Sciatic nerve (tissue), 2 donors: ENCODE measurements at regions not wholly inside any gene's neighbourhood (a gene's known extent, or its start where the extent isn't known, plus 50 kb on each side); places are given as distances from the start of the nearest gene placed in this dataset.
A peak's percentile ranks its signal among the peaks of the same experiment; 100 is the strongest.

Source experiments
- ATAC-seq: fragments of 200-7000 bp; cut with Tn5 transposase; one replicate; pipeline ENCODE4 v1.9.1; 2020; ENCODE audit warnings: mild to moderate bottlenecking, moderate library complexity
- DNase-seq: peaks from one replicate; pipeline ENCODE4 v3.0.0-alpha.2; 2020; ENCODE audit warnings: low spot score
- intact Hi-C: fragments of 100-400 bp; cut with DNase I; formaldehyde crosslinking; loops from one replicate; pipeline ENCODE4 v1.14.2; 2022
- donor health status: DM: no; HTN: no; CAD: no.
- donor health status: DM: no; HTN: no; CAD: no.

GRCh38 chr2:12493031-12493513 lies 223.7 kb upstream of the TRIB2 start:
- intact Hi-C loops = no loop called here
- ATAC-seq = no peak
- DNase-seq = no peak

- ATAC-seq (no peak), DNase-seq (no peak)
- intact Hi-C loops = no loop called here
Measured at GRCh38 chr2:12495247-12495868, 221.4 kb upstream of the TRIB2 start.

- intact Hi-C loops = no loop called here
- ATAC-seq (no peak), DNase-seq (no peak)
Measured at GRCh38 chr2:12498286-12498685, 218.4 kb upstream of the TRIB2 start.

- ATAC-seq (peak; percentile 44), DNase-seq (no peak)
- intact Hi-C loops = no loop called here
Measured at GRCh38 chr2:12498704-12499103, 218.0 kb upstream of the TRIB2 start.

- DNase-seq (no peak), ATAC-seq (no peak)
- intact Hi-C loops = no loop called here
Measured at GRCh38 chr2:12500899-12501298, 215.8 kb upstream of the TRIB2 start.

GRCh38 chr2:12501469-12502158 lies 215.1 kb upstream of the TRIB2 start:
- DNase-seq (no peak), ATAC-seq (no peak)
- intact Hi-C loops = no loop called here

- ATAC-seq = no peak
- no peak for DNase-seq
- intact Hi-C loops = no loop called here
Measured at GRCh38 chr2:12502759-12503158, 214.0 kb upstream of the TRIB2 start.

GRCh38 chr2:12504443-12504842 lies 212.3 kb upstream of the TRIB2 start:
- intact Hi-C loops = no loop called here
- ATAC-seq = no peak
- DNase-seq = no peak

- no peak for DNase-seq
Measured at GRCh38 chr2:12506846-12507245, 209.9 kb upstream of the TRIB2 start.

GRCh38 chr2:12507295-12507694 lies 209.4 kb upstream of the TRIB2 start:
- ATAC-seq = no peak
- intact Hi-C loops = no loop called here
- no peak for DNase-seq

More at GRCh38 chr2:12506846-12507245, 209.9 kb upstream of the TRIB2 start:
- no peak for ATAC-seq
- intact Hi-C loops = no loop called here

- DNase-seq = no peak
- intact Hi-C loops = no loop called here
- ATAC-seq = no peak
Measured at GRCh38 chr2:12510070-12510469, 206.7 kb upstream of the TRIB2 start.

GRCh38 chr2:12513339-12513738 lies 203.4 kb upstream of the TRIB2 start:
- intact Hi-C loops = no loop called here
- no peak for ATAC-seq
- no peak for DNase-seq

- intact Hi-C loops = no loop called here
- DNase-seq (no peak), ATAC-seq (no peak)
Measured at GRCh38 chr2:12514168-12514567, 202.6 kb upstream of the TRIB2 start.

- intact Hi-C loops = no loop called here
- DNase-seq (no peak), ATAC-seq (peak; percentile 22)
Measured at GRCh38 chr2:12514631-12515437, 201.9 kb upstream of the TRIB2 start.

- DNase-seq (no peak), ATAC-seq (no peak)
- intact Hi-C loops = no loop called here
Measured at GRCh38 chr2:12515871-12516270, 200.9 kb upstream of the TRIB2 start.

GRCh38 chr2:12533337-12534005 lies 183.3 kb upstream of the TRIB2 start:
- intact Hi-C loops = no loop called here
- no peak for ATAC-seq
- no peak for DNase-seq

- intact Hi-C loops = no loop called here
- ATAC-seq (peak; percentile 78), DNase-seq (no peak)
Measured at GRCh38 chr2:12534646-12535263, 182.0 kb upstream of the TRIB2 start.

- intact Hi-C loops = no loop called here
- ATAC-seq (no peak), DNase-seq (no peak)
Measured at GRCh38 chr2:12536976-12537375, 179.8 kb upstream of the TRIB2 start.

GRCh38 chr2:12538138-12538694 lies 178.5 kb upstream of the TRIB2 start:
- ATAC-seq (no peak), DNase-seq (no peak)
- intact Hi-C loops = no loop called here
